ENCODE measurements at regions not wholly inside any gene's neighbourhood (a gene's known extent, or its start where the extent isn't known, plus 50 kb on each side); places are given as distances from the start of the nearest gene placed in this dataset.

- Histone ChIP-seq H3K27ac (ENCODE audit: extremely low read depth, low read depth, low read length) (no peak overlapping the region), H3K36me3 (ENCODE audit: control insufficient read depth in 2 of 2, insufficient read depth in 1 of 2, low read length in 2 of 2) (no peaks in the 10 kb centered on the region), H3K9me3 (ENCODE audit: control insufficient read depth, insufficient read depth, low read depth, low read length) (no peaks in the 10 kb centered on the region), H3K4me1 (ENCODE audit: control insufficient read depth, insufficient read depth, low read length) (no peaks in the 10 kb centered on the region), H3K4me3 (ENCODE audit: low read depth, low read length) (no peak overlapping the region)
- TF ChIP-seq EGR2 (tag by site-specific recombination; IDR thresholded peaks at IDR 0.05; ENCODE audit: low read depth) (peak; percentile 89), ZNF549 (tag by site-specific recombination; IDR thresholded peaks at IDR 0.05) (no peak), ZFHX2 (tag by site-specific recombination; conservative IDR thresholded peaks at IDR 0.05) (peak; percentile 89), GLIS2 (tag by site-specific recombination; IDR thresholded peaks at IDR 0.05) (no peak), TRIM28 (IDR thresholded peaks at IDR 0.05; ENCODE audit: borderline replicate concordance, low read length) (no peak), HIC1 (tag by site-specific recombination; IDR thresholded peaks at IDR 0.05) (no peak)
- ChIA-PET POLR2A (no interaction called here), CTCF (no interaction called here)
Observed at GRCh38 chr10:47176206-47176902, 123.6 kb upstream of the GDF10 start.

- Histone ChIP-seq H3K4me1 (ENCODE audit: control insufficient read depth, insufficient read depth, low read length) (no peaks in the 10 kb centered on the region), H3K36me3 (ENCODE audit: control insufficient read depth in 2 of 2, insufficient read depth in 1 of 2, low read length in 2 of 2) (no peaks in the 10 kb centered on the region), H3K4me3 (ENCODE audit: low read depth, low read length) (no peak overlapping the region), H3K27ac (ENCODE audit: extremely low read depth, low read depth, low read length) (no peak overlapping the region), H3K9me3 (ENCODE audit: control insufficient read depth, insufficient read depth, low read depth, low read length) (no peaks in the 10 kb centered on the region)
- ChIA-PET POLR2A (no interaction called here), CTCF (no interaction called here)
- TF ChIP-seq ZNF366 (tag by site-specific recombination; conservative IDR thresholded peaks at IDR 0.05), result no peak
- TF ChIP-seq SP2 (tag by site-specific recombination; IDR thresholded peaks at IDR 0.05), result no peak
- TF ChIP-seq ZNF664 (tag by site-specific recombination; IDR thresholded peaks at IDR 0.05), result no peak
- no peak for TF ChIP-seq ZNF114 (tag by site-specific recombination; IDR thresholded peaks at IDR 0.05)
- no peak for TF ChIP-seq ZNF776 (tag by site-specific recombination; IDR thresholded peaks at IDR 0.05; ENCODE audit: borderline replicate concordance)
- no peak for TF ChIP-seq ZNF677 (tag by site-specific recombination; IDR thresholded peaks at IDR 0.05)
- no peak for TF ChIP-seq ZNF621 (tag by site-specific recombination; IDR thresholded peaks at IDR 0.05)
- TF ChIP-seq ZNF26 (tag by site-specific recombination; IDR thresholded peaks at IDR 0.05), result no peak
- TF ChIP-seq ZNF350 (tag by site-specific recombination; IDR thresholded peaks at IDR 0.05), result no peak
- no peak for TF ChIP-seq ZNF837 (tag by site-specific recombination; IDR thresholded peaks at IDR 0.05)
- no peak for TF ChIP-seq PBX3 (CRISPR knock-in tag; IDR thresholded peaks at IDR 0.05)
- TF ChIP-seq PRDM2 (tag by site-specific recombination; IDR thresholded peaks at IDR 0.05; ENCODE audit: borderline replicate concordance), result no peak
- no peak for TF ChIP-seq ZNF449 (tag by site-specific recombination; IDR thresholded peaks at IDR 0.05)
- TF ChIP-seq ZNF404 (tag by site-specific recombination; IDR thresholded peaks at IDR 0.05), result no peak
- no peak for TF ChIP-seq ZFP41 (tag by site-specific recombination; IDR thresholded peaks at IDR 0.05; ENCODE audit: borderline replicate concordance)
Observed at GRCh38 chr10:47176903-47177868, 122.8 kb upstream of the GDF10 start.

All from HEK293 (cell line).